ENCODE measurements at regions not wholly inside any gene's neighbourhood (a gene's known extent, or its start where the extent isn't known, plus 50 kb on each side); places are given as distances from the start of the nearest gene placed in this dataset.

- TF ChIP-seq CTCF (IDR thresholded peaks at IDR 0.05) (no peak), POLR2A (IDR thresholded peaks at IDR 0.05) (no peak), POLR2AphosphoS5 (IDR thresholded peaks at IDR 0.05) (no peak)
Measured at GRCh38 chr16:50991436-50991835, 159.6 kb downstream of the SALL1 start.
